Caco-2 (cell line): ENCODE measurements at regions not wholly inside any gene's neighbourhood (a gene's known extent, or its start where the extent isn't known, plus 50 kb on each side); places are given as distances from the start of the nearest gene placed in this dataset.

Experiments used
- BruUV-seq: library from RNA; stranded (reverse); fragments of 400-500 nt; replicated peaks from 2 replicates; lab custom pipeline; 2021; lab: Mats Ljungman, UMichigan
- CTCF ChIA-PET: fragments of 300-600 bp; sonication (Branson Sonifier 250); formaldehyde crosslinking; loops from one replicate; lab custom pipeline; 2022; ENCODE audit warnings: antibody characterized with exemption; lab: Charles Lee
- POLR2A ChIA-PET: fragments of 300-600 bp; sonication (Branson Sonifier 250); formaldehyde crosslinking; loops from one replicate; lab custom pipeline; 2022; ENCODE audit warnings: antibody characterized with exemption; lab: Charles Lee
- DNase-seq, 2 experiments: peaks; one replicate each; pipeline versions ENCODE4 v3.0.0 to v3.0.0-alpha.2; 2020 to 2022
- H3K27me3 ChIP-seq: replicated peaks from 2 replicates; pipeline ENCODE4 v1.6.0; 2011; ENCODE audit warnings: low read length; ENCODE audit not compliant: control insufficient read depth, insufficient read depth
- H3K36me3 ChIP-seq: 2 replicates; pipeline ENCODE4 v1.5.1; 2011; ENCODE audit warnings: low read length; ENCODE audit not compliant: control insufficient read depth, insufficient read depth
- H3K4me1 ChIP-seq: fragments of 250-450 bp; sonication (Bioruptor Pico); 2 replicates; pipeline ENCODE4 v1.5.1; 2020; ENCODE audit warnings: mild to moderate bottlenecking
- H3K4me3 ChIP-seq: 2 replicates; pipeline ENCODE4 v1.5.1; 2011; ENCODE audit warnings: low read depth, mild to moderate bottlenecking, control low read depth, low read length
- H3K9me3 ChIP-seq: fragments of 250-450 bp; sonication (Bioruptor Pico); 2 replicates; pipeline ENCODE4 v1.5.1; 2020; ENCODE audit warnings: mild to moderate bottlenecking, moderate library complexity
- H3K27ac Mint-ChIP-seq: one replicate; pipeline ENCODE4 v1.8.0; 2022; ENCODE audit warnings: mixed read lengths; ENCODE audit not compliant: unreplicated experiment
- H3K27me3 Mint-ChIP-seq: one replicate; pipeline ENCODE4 v1.8.0; 2022; ENCODE audit warnings: mixed read lengths; ENCODE audit not compliant: insufficient read depth, unreplicated experiment
- H3K36me3 Mint-ChIP-seq: one replicate; pipeline ENCODE4 v1.8.0; 2022; ENCODE audit warnings: mild to moderate bottlenecking, mixed read lengths; ENCODE audit not compliant: insufficient read depth, unreplicated experiment
- H3K4me1 Mint-ChIP-seq: one replicate; pipeline ENCODE4 v1.8.0; 2022; ENCODE audit warnings: low read depth, mixed read lengths; ENCODE audit not compliant: unreplicated experiment
- H3K4me3 Mint-ChIP-seq: one replicate; pipeline ENCODE4 v1.8.0; 2022; ENCODE audit warnings: mild to moderate bottlenecking, moderate library complexity, mixed read lengths; ENCODE audit not compliant: unreplicated experiment
- H3K9me3 Mint-ChIP-seq: one replicate; pipeline ENCODE4 v1.8.0; 2022; ENCODE audit warnings: mixed read lengths; ENCODE audit not compliant: unreplicated experiment
- CTCF ChIP-seq, 2 experiments: fragments of 200-600 bp in 1 of 2; IDR thresholded peaks; 1 replicate in 1 of 2; 2 replicates in 1 of 2; pipeline versions ENCODE4 v1.5.1 to v1.8.0; 2011 to 2022; ENCODE audit warnings: antibody characterized with exemption in 1 of 2, control low read depth in 1 of 2, inconsistent platforms in 1 of 2, low read depth in 1 of 2, low read length in 1 of 2, mild to moderate bottlenecking in 1 of 2, moderate library complexity in 1 of 2; ENCODE audit not compliant: insufficient read depth in 1 of 2, severe bottlenecking in 1 of 2, unreplicated experiment in 1 of 2
- intact Hi-C: fragments of 100-400 bp; cut with micrococcal nuclease; formaldehyde crosslinking; loops from one replicate; pipeline ENCODE4 v1.10.0; 2022; ENCODE audit not compliant: unreplicated experiment

- Histone ChIP-seq H3K4me3 (no peak overlapping the region), H3K36me3 (no peaks in the 10 kb centered on the region), H3K27me3 (no peaks in the 10 kb centered on the region), H3K9me3 (no peaks in the 10 kb centered on the region), H3K4me1 (no peaks in the 10 kb centered on the region)
- POLR2A ChIA-PET, result no interaction called here
- Mint-ChIP-seq H3K4me1 (no peaks in the 10 kb centered on the region), H3K27me3 (no peaks in the 10 kb centered on the region), H3K9me3 (no peaks in the 10 kb centered on the region), H3K4me3 (no peak overlapping the region), H3K36me3 (no peaks in the 10 kb centered on the region), H3K27ac (no peak overlapping the region)
- DNase-seq, result no peak
- CTCF ChIA-PET, result no interaction called here
- no TSS peak for BruUV-seq
- peak; percentile 28 to 48 for TF ChIP-seq CTCF (IDR thresholded peaks at IDR 0.05; ENCODE audit: insufficient read depth in 1 of 2, low read depth in 1 of 2, low read length in 1 of 2, severe bottlenecking in 1 of 2, unreplicated experiment in 1 of 2)
- intact Hi-C loops, result loop anchor here (2.0 kb wide), 1 partner anchor 809 kb away; no protein-coding TSS in a partner anchor
Measured at GRCh38 chr4:126592088-126592487, 1040.7 kb upstream of the INTU start.

GRCh38 chr4:126593626-126594025 is 1039.1 kb upstream of the INTU start:
- no peaks in the 10 kb centered on the region for H3K36me3 ChIP-seq
- no peak for DNase-seq
- intact Hi-C loops, result loop anchor here (2.0 kb wide), 1 partner anchor 807 kb away; no protein-coding TSS in a partner anchor
- H3K9me3 Mint-ChIP-seq, result no peaks in the 10 kb centered on the region
- no peaks in the 10 kb centered on the region for H3K9me3 ChIP-seq
- no peaks in the 10 kb centered on the region for H3K4me1 Mint-ChIP-seq
- TF ChIP-seq CTCF (IDR thresholded peaks at IDR 0.05; ENCODE audit: insufficient read depth in 1 of 2, low read depth in 1 of 2, low read length in 1 of 2, severe bottlenecking in 1 of 2, unreplicated experiment in 1 of 2), result no peak
- no peaks in the 10 kb centered on the region for H3K4me1 ChIP-seq
- BruUV-seq, result no TSS peak
- ChIA-PET CTCF (no interaction called here), POLR2A (no interaction called here)
- H3K27me3 ChIP-seq, result no peaks in the 10 kb centered on the region
- H3K27me3 Mint-ChIP-seq, result no peaks in the 10 kb centered on the region
- no peak overlapping the region for H3K27ac Mint-ChIP-seq
- no peak overlapping the region for H3K4me3 Mint-ChIP-seq
- H3K4me3 ChIP-seq, result no peak overlapping the region
- H3K36me3 Mint-ChIP-seq, result no peaks in the 10 kb centered on the region

GRCh38 chr4:126595643-126596042 is 1037.1 kb upstream of the INTU start:
- Histone ChIP-seq H3K4me1 (no peaks in the 10 kb centered on the region), H3K27me3 (no peaks in the 10 kb centered on the region), H3K36me3 (no peaks in the 10 kb centered on the region), H3K9me3 (no peaks in the 10 kb centered on the region), H3K4me3 (no peak overlapping the region)
- Mint-ChIP-seq H3K27ac (no peak overlapping the region), H3K9me3 (no peaks in the 10 kb centered on the region), H3K4me3 (no peak overlapping the region), H3K4me1 (no peaks in the 10 kb centered on the region), H3K36me3 (no peaks in the 10 kb centered on the region), H3K27me3 (no peaks in the 10 kb centered on the region)
- no TSS peak for BruUV-seq
- intact Hi-C loops, result no loop called here
- no peak for DNase-seq
- no peak for TF ChIP-seq CTCF (IDR thresholded peaks at IDR 0.05; ENCODE audit: insufficient read depth in 1 of 2, low read depth in 1 of 2, low read length in 1 of 2, severe bottlenecking in 1 of 2, unreplicated experiment in 1 of 2)
- POLR2A ChIA-PET, result no interaction called here
- CTCF ChIA-PET, result no interaction called here
